Spinal cord (tissue), 9 donors: ENCODE measurements at regions not wholly inside any gene's neighbourhood (a gene's known extent, or its start where the extent isn't known, plus 50 kb on each side); places are given as distances from the start of the nearest gene placed in this dataset.
"Not testable (repeated sequence)": the region's sequence is repeated elsewhere in the genome, so short reads cannot be mapped to it uniquely, and the experiment has no call there.

ENCODE experiments used
- DNase-seq, 6 donors: peaks; one replicate each; pipeline versions ENCODE4 v3.0.0 to v3.0.0-alpha.2; 2013 to 2015; ENCODE audit warnings: low spot score in 6 of 6, low read depth in 4 of 6
- H3K27ac ChIP-seq: one replicate; pipeline ENCODE4 v1.5.1; 2013; ENCODE audit warnings: low read depth, low read length, control low read depth
- H3K27me3 ChIP-seq: one replicate; pipeline ENCODE4 v1.6.1; 2013; ENCODE audit warnings: low read length; ENCODE audit not compliant: control insufficient read depth, insufficient read depth
- H3K36me3 ChIP-seq: one replicate; pipeline ENCODE4 v1.6.1; 2013; ENCODE audit warnings: low read length; ENCODE audit not compliant: control insufficient read depth, insufficient read depth
- H3K4me1 ChIP-seq: one replicate; pipeline ENCODE4 v1.6.1; 2013; ENCODE audit warnings: low read length; ENCODE audit not compliant: control insufficient read depth, insufficient read depth
- H3K4me3 ChIP-seq: one replicate; pipeline ENCODE4 v1.5.1; 2013; ENCODE audit warnings: low read depth, low read length, control low read depth
- H3K9me3 ChIP-seq: one replicate; pipeline ENCODE4 v1.6.1; 2013; ENCODE audit warnings: low read length; ENCODE audit not compliant: control insufficient read depth, insufficient read depth
- WGBS: methylation state at CpG from one replicate; pipeline ENCODE4 v1.1.5; 2013; ENCODE audit warnings: missing lambda C conversion rate; ENCODE audit not compliant: insufficient coverage; 5-methylcytosine and 5-hydroxymethylcytosine counted together
- donor health status: healthy.

- H3K4me1 ChIP-seq, result peaks cover 6% of the 10 kb centered on the region
- no peaks in the 10 kb centered on the region for H3K9me3 ChIP-seq
- H3K27ac ChIP-seq, result no peak overlapping the region
- no peak for DNase-seq
- no CpG with 5 or more reads among the region's 9 CpGs for WGBS
- no peak overlapping the region for H3K4me3 ChIP-seq
- H3K36me3 ChIP-seq, result peaks cover 17% of the 10 kb centered on the region
- no peaks in the 10 kb centered on the region for H3K27me3 ChIP-seq
Measured at GRCh38 chr1:232421143-232421796, 208.7 kb downstream of the SIPA1L2 start.

DNA sequence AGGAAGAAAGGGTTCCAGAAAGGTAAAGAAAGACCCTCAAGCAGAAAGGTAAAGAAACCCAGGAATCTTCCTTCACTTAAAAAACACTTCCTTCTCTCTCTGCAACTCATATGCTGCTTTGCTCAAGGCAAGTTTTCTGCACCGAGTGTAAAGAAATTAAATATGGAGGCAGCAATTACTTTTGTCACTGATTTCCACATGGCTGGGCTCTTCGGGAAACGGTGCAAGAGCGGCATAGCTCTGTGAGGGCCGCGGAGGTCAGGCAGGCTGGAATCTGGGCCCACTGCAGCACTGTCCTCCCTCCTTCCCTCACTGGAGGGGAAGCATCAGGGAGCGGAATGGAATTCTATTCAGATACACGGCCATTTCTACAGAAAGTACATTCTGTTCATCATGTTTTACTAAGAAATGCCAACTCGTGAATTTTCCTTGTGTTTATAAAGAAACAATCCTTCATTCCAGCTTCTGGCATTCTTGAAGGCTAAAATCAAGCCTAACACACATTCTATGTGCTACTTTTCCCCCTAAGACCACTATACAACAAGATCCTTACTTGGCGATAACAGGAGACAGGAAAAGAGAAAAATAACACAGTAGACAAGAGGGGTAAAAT is 212.2 kb downstream of the SIPA1L2 start:
- H3K9me3 ChIP-seq, result no peaks in the 10 kb centered on the region
- no peak for DNase-seq
- H3K4me3 ChIP-seq, result no peak overlapping the region
- H3K27ac ChIP-seq, result no peak overlapping the region
- H3K4me1 ChIP-seq, result peaks cover 6% of the 10 kb centered on the region
- 65% methylated on average over 8 of the region's 10 CpGs for WGBS
- H3K27me3 ChIP-seq, result no peaks in the 10 kb centered on the region
- H3K36me3 ChIP-seq, result peaks cover 29% of the 10 kb centered on the region

GRCh38 chr1:232416026-232416568 is 213.8 kb downstream of the SIPA1L2 start:
- 85% methylated on average over 5 of the region's 8 CpGs for WGBS
- peaks cover 6% of the 10 kb centered on the region for H3K4me1 ChIP-seq
- H3K27me3 ChIP-seq, result no peaks in the 10 kb centered on the region
- no peak overlapping the region for H3K4me3 ChIP-seq
- H3K36me3 ChIP-seq, result peaks cover 29% of the 10 kb centered on the region
- H3K27ac ChIP-seq, result no peak overlapping the region
- DNase-seq, result no peak
- H3K9me3 ChIP-seq, result no peaks in the 10 kb centered on the region

- H3K36me3 ChIP-seq, result peaks cover 28% of the 10 kb centered on the region
- not testable (repeated sequence) for DNase-seq, H3K27ac ChIP-seq, H3K4me1 ChIP-seq, H3K9me3 ChIP-seq, H3K4me3 ChIP-seq, H3K27me3 ChIP-seq
- 95% methylated on average over 8 of the region's 10 CpGs for WGBS
Measured at GRCh38 chr1:232415481-232415880, 214.5 kb downstream of the SIPA1L2 start.

GRCh38 chr1:232414100-232414499 is 215.8 kb downstream of the SIPA1L2 start:
- 100% methylated on average over 2 of the region's 7 CpGs for WGBS

GRCh38 chr1:232413674-232414073 is 216.3 kb downstream of the SIPA1L2 start:
- Histone ChIP-seq H3K36me3 (peaks cover 21% of the 10 kb centered on the region), H3K9me3 (peaks cover 3% of the 10 kb centered on the region), H3K4me1 (peaks cover 6% of the 10 kb centered on the region), H3K27me3 (no peaks in the 10 kb centered on the region), H3K4me3 (no peak overlapping the region), H3K27ac (no peak overlapping the region)
- no peak for DNase-seq
- 100% methylated on average over 1 of the region's 2 CpGs for WGBS

More at GRCh38 chr1:232414100-232414499, 215.8 kb downstream of the SIPA1L2 start:
- H3K9me3 ChIP-seq, result peaks cover 3% of the 10 kb centered on the region
- peaks cover 6% of the 10 kb centered on the region for H3K4me1 ChIP-seq
- H3K36me3 ChIP-seq, result peaks cover 21% of the 10 kb centered on the region
- H3K4me3 ChIP-seq, result no peak overlapping the region
- no peak overlapping the region for H3K27ac ChIP-seq
- H3K27me3 ChIP-seq, result no peaks in the 10 kb centered on the region
- no peak for DNase-seq

GRCh38 chr1:232409584-232409983 is 220.3 kb downstream of the SIPA1L2 start:
- DNase-seq, result no peak
- H3K27ac ChIP-seq, result no peak overlapping the region
- H3K4me1 ChIP-seq, result no peaks in the 10 kb centered on the region

DNA sequence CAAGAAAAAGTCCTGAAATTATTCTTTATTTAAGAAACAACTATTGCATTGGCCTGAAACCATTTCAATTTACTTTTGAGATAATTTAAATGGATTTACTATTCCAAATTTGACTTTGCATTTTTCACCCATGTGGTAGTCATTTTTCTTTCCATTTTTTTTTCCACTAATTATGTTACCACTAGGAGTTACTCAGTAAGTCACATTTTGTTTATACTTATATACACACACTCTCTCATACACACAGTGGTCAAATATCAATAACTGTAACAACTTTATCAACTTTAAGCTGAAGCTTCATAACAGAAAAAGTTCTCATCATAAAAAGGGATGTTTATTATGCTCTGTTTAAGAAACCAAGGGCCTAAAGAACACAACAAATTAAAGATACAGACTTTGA is 222.8 kb downstream of the SIPA1L2 start:
- Histone ChIP-seq H3K4me3 (no peak overlapping the region), H3K27ac (no peak overlapping the region), H3K27me3 (no peaks in the 10 kb centered on the region), H3K36me3 (peaks cover 7% of the 10 kb centered on the region), H3K4me1 (no peaks in the 10 kb centered on the region), H3K9me3 (peaks cover 3% of the 10 kb centered on the region)
- no peak for DNase-seq

More at GRCh38 chr1:232409584-232409983, 220.3 kb downstream of the SIPA1L2 start:
- Histone ChIP-seq H3K9me3 (peaks cover 3% of the 10 kb centered on the region), H3K27me3 (no peaks in the 10 kb centered on the region), H3K36me3 (peaks cover 8% of the 10 kb centered on the region), H3K4me3 (no peak overlapping the region)

DNA sequence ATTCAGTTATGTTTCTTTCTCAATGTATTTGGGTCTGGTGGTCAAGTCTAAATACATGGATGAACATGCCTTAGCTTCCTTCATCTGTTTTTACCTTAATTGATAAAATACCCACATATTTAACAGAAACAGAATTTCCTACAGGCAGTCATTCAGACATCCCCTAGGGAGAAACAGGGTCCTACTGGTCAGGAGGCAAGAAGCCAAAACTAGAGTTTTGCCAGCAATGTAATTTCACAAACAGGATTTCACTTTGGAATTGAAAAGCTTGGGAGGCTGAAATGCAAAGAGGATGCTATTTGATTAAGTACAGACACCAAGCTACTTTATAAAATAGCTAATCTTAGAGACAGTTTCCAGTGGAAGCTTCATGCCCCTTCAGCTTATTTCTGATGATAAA is 224.2 kb downstream of the SIPA1L2 start:
- no peak for DNase-seq
- H3K27me3 ChIP-seq, result no peaks in the 10 kb centered on the region
- H3K27ac ChIP-seq, result no peak overlapping the region

More for the DNA sequence above, 224.2 kb downstream of the SIPA1L2 start:
- no peaks in the 10 kb centered on the region for H3K4me1 ChIP-seq
- peaks cover 3% of the 10 kb centered on the region for H3K9me3 ChIP-seq
- peaks cover 14% of the 10 kb centered on the region for H3K36me3 ChIP-seq
- no peak overlapping the region for H3K4me3 ChIP-seq
